Thoracic aorta (tissue), 2 donors: ENCODE measurements at regions not wholly inside any gene's neighbourhood (a gene's known extent, or its start where the extent isn't known, plus 50 kb on each side); places are given as distances from the start of the nearest gene placed in this dataset.

Experiments
- ATAC-seq: fragments of 150-250 bp; one replicate; pipeline ENCODE4 v1.8.0; 2017; ENCODE audit warnings: low read depth; ENCODE audit not compliant: insufficient number of reproducible peaks, low FRiP score
- DNase-seq: peaks from one replicate; pipeline ENCODE4 v3.0.0-alpha.2; 2020; ENCODE audit warnings: low spot score
- H3K27ac ChIP-seq, 2 donors: fragments of 200-600 bp; sonication (generic); 1 replicate in 1 of 2; 2 replicates in 1 of 2; pipeline ENCODE4 v1.5.1; 2016; ENCODE audit warnings: mild to moderate bottlenecking in 2 of 2, moderate library complexity in 2 of 2
- H3K27me3 ChIP-seq: fragments of 200-600 bp; sonication (generic); replicated peaks from 2 replicates; pipeline ENCODE4 v1.6.0; 2016; ENCODE audit warnings: mild to moderate bottlenecking; ENCODE audit not compliant: insufficient read depth
- H3K36me3 ChIP-seq: fragments of 200-600 bp; sonication (generic); one replicate; pipeline ENCODE4 v1.5.1; 2016
- H3K4me1 ChIP-seq, 2 donors: fragments of 200-600 bp; sonication (generic); 1 replicate in 1 of 2; 2 replicates in 1 of 2; pipeline versions ENCODE4 v1.5.1 to v1.6.0; 2016; ENCODE audit warnings: low read depth in 2 of 2, mild to moderate bottlenecking in 1 of 2; ENCODE audit not compliant: control insufficient read depth in 1 of 2
- H3K4me3 ChIP-seq: fragments of 200-600 bp; sonication (generic); 2 replicates; pipeline ENCODE4 v1.5.1; 2016; ENCODE audit warnings: mild to moderate bottlenecking
- H3K9me3 ChIP-seq: fragments of 200-600 bp; sonication (generic); 2 replicates; pipeline ENCODE4 v1.5.1; 2016
- TF ChIP-seq, protein P1 (sequence below): fragments of 200-600 bp; sonication (generic); IDR thresholded peaks from one replicate; pipeline ENCODE4 v1.5.1; 2019; ENCODE audit warnings: antibody characterized with exemption

DNA sequence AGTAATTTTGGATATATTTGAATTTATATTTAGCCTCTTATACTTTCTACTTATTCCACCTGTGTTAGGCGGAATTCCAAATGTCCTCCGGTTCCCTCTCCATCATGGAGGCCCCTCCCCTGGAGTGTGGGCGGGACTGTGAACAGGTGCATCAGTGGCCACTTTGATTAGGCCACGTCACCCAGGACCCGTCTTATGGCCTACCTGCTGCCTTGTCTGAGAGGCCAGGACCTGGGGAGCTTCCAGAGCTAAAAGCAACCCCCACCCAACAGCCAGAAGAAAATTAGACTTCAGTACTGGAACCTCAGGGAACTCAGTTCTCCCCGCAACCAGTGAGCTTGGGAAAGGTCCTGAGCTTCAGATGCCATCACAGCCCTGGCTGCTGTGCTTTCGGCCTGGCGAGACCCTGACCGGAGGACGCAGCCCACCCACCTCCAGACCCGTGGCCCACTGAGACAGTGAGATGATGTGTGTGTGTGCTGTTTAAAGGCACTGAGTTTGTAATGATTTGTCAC is 200.2 kb upstream of the SOX1 start:
- no peak overlapping the region for H3K27ac ChIP-seq
- H3K27me3 ChIP-seq = no peaks in the 10 kb centered on the region
- TF ChIP-seq, protein P1, sequence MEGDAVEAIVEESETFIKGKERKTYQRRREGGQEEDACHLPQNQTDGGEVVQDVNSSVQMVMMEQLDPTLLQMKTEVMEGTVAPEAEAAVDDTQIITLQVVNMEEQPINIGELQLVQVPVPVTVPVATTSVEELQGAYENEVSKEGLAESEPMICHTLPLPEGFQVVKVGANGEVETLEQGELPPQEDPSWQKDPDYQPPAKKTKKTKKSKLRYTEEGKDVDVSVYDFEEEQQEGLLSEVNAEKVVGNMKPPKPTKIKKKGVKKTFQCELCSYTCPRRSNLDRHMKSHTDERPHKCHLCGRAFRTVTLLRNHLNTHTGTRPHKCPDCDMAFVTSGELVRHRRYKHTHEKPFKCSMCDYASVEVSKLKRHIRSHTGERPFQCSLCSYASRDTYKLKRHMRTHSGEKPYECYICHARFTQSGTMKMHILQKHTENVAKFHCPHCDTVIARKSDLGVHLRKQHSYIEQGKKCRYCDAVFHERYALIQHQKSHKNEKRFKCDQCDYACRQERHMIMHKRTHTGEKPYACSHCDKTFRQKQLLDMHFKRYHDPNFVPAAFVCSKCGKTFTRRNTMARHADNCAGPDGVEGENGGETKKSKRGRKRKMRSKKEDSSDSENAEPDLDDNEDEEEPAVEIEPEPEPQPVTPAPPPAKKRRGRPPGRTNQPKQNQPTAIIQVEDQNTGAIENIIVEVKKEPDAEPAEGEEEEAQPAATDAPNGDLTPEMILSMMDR = no peak
- no peak for ATAC-seq
- H3K4me1 ChIP-seq = no peaks in the 10 kb centered on the region
- H3K4me3 ChIP-seq = no peak overlapping the region
- H3K9me3 ChIP-seq = no peaks in the 10 kb centered on the region
- no peak for DNase-seq
- no peaks in the 10 kb centered on the region for H3K36me3 ChIP-seq

DNA sequence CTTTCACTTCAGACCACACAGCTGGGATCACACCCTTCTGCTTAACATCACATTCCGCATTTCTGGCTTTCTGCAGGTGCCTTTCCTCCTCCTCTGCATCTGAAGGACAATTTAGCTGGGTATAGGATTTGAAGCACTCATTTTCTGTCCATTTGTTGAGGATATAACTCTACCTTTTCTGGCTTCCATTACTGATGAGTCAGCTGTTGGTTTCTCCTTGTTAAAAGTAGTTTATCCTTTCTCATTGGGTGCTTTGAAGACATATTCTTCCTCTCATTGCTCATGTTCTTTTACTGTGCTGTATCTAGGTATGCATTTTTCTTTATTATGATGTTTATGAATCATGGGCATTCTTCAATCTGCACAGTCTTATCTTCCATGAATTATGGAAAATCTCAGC is 199.3 kb upstream of the SOX1 start:
- TF ChIP-seq, protein P1 = no peak
- no peaks in the 10 kb centered on the region for H3K36me3 ChIP-seq
- no peak for ATAC-seq

GRCh38 chr13:111868716-111869115 is 198.2 kb upstream of the SOX1 start:
- DNase-seq (no peak), ATAC-seq (no peak)
- H3K27ac ChIP-seq = no peak overlapping the region
- H3K4me3 ChIP-seq = no peak overlapping the region
- no peaks in the 10 kb centered on the region for H3K9me3 ChIP-seq
- no peaks in the 10 kb centered on the region for H3K27me3 ChIP-seq
- TF ChIP-seq, protein P1 = no peak
- H3K36me3 ChIP-seq = no peaks in the 10 kb centered on the region
- no peaks in the 10 kb centered on the region for H3K4me1 ChIP-seq

More for the DNA sequence above, 199.3 kb upstream of the SOX1 start:
- no peaks in the 10 kb centered on the region for H3K27me3 ChIP-seq
- H3K4me1 ChIP-seq = no peaks in the 10 kb centered on the region
- H3K27ac ChIP-seq = no peak overlapping the region
- no peak for DNase-seq
- H3K4me3 ChIP-seq = no peak overlapping the region
- no peaks in the 10 kb centered on the region for H3K9me3 ChIP-seq

DNA sequence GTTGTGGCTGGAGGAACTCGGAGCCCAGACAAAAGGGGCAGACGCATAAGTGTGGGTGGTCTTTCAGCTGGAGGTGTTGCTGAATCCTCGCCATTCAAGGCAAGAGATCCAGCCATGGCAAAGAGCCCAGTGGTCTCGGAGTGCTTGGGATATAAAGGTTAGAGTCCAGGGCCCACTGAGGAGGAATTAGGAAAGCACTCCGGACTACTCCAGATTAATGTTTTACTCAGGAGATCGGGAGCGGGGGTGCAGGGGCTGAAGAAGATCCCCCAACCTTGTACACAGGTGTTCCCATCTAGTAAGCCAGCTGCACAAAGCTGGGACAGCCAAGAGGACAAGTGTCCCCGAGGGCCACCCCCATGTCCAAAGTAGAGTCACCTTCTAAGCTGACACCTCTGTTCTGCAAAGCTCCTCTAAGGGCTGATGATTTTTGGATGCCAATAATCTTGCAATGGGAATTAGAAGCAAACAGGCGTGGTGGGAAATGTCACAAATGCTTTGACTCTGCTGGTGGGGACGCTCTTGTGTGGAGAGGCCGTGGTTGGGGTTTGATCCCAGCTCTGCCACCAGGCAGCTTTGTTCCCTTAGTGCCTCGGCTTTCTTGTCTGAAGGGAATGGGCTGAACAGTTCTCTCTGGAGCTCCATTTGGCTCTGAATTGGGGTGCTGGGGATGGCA is 194.3 kb upstream of the SOX1 start:
- H3K27ac ChIP-seq = no peak overlapping the region
- no peaks in the 10 kb centered on the region for H3K9me3 ChIP-seq
- H3K4me3 ChIP-seq = no peak overlapping the region
- no peaks in the 10 kb centered on the region for H3K27me3 ChIP-seq
- ATAC-seq = no peak
- DNase-seq = no peak
- no peaks in the 10 kb centered on the region for H3K36me3 ChIP-seq
- TF ChIP-seq, protein P1 = no peak
- no peaks in the 10 kb centered on the region for H3K4me1 ChIP-seq

DNA sequence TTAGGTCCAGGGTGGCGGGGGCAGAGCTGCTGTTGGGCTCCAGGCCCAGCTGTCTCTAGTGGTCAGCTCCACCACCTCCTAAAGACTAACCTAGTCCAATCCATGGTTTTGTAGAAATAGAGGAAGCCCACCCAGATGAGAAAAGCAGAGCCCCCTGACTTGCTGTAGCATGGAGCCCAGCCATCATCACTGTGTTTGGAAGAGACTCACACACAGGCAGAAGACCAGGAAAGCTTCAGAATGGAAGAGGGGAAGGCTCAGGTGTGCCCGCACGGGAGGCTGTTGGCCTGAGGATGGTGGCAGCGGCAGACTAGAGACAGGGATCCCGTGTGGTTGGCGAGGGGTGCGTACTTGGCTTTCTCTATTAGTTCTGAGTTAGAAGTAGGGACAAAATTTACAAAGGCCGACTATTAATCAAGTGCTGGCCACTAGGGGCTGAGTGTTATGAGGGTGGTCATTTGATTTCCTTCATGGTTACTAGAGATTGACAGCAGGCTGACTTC is 193.2 kb upstream of the SOX1 start:
- TF ChIP-seq, protein P1 = no peak
- Histone ChIP-seq H3K4me1 (no peaks in the 10 kb centered on the region), H3K36me3 (no peaks in the 10 kb centered on the region), H3K27ac (no peak overlapping the region), H3K9me3 (no peaks in the 10 kb centered on the region), H3K4me3 (no peak overlapping the region), H3K27me3 (no peaks in the 10 kb centered on the region)
- ATAC-seq = no peak
- no peak for DNase-seq
